ENCODE measurements at regions not wholly inside any gene's neighbourhood (a gene's known extent, or its start where the extent isn't known, plus 50 kb on each side); places are given as distances from the start of the nearest gene placed in this dataset.

DNA sequence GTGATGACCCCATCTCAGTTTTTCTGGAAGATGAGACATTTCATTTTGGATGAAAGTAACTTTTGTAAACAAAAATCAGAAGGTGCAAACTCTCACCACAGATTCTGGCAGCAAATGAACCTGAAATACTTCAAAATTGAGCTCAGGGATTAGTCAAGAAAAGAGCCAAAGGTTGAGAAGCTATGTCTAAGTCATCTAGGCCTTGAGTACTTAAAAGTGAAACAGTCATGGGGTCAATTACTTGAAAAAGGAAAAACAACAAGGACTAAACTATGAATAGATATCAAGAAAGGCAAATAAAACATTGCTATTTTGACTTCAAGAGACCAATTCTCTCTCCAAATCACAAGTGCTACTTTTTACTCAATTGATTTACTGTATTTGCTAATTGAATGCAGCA is 285.1 kb downstream of the RBM43 start:
- DNase-seq (ENCODE audit: low read depth, low spot score) = no peak
- Histone ChIP-seq H3K27me3 (ENCODE audit: control insufficient read depth, insufficient read depth, low read length) (no peaks in the 10 kb centered on the region), H3K27ac (ENCODE audit: low read length) (no peak overlapping the region), H3K4me1 (ENCODE audit: control insufficient read depth, insufficient read depth, low read length) (no peaks in the 10 kb centered on the region), H3K9me3 (ENCODE audit: control insufficient read depth, insufficient read depth, low read depth, low read length) (no peaks in the 10 kb centered on the region), H3K4me3 (ENCODE audit: low read depth in 2 of 2, low read length in 2 of 2) (no peak overlapping the region), H3K36me3 (ENCODE audit: control insufficient read depth, insufficient read depth, low read length) (no peaks in the 10 kb centered on the region)
- BruUV-seq (replicated peaks) = no TSS peak
- POLR2A ChIA-PET = no interaction called here
- TF ChIP-seq TCF7L2 (IDR thresholded peaks at IDR 0.05; ENCODE audit: low read depth, low read length) (no peak), POLR2AphosphoS5 (IDR thresholded peaks at IDR 0.05; ENCODE audit: low read depth, low read length) (no peak), SIN3A (IDR thresholded peaks at IDR 0.05; ENCODE audit: borderline replicate concordance, insufficient read depth, low read depth, low read length) (no peak)
- TF ChIP-seq, protein P1, sequence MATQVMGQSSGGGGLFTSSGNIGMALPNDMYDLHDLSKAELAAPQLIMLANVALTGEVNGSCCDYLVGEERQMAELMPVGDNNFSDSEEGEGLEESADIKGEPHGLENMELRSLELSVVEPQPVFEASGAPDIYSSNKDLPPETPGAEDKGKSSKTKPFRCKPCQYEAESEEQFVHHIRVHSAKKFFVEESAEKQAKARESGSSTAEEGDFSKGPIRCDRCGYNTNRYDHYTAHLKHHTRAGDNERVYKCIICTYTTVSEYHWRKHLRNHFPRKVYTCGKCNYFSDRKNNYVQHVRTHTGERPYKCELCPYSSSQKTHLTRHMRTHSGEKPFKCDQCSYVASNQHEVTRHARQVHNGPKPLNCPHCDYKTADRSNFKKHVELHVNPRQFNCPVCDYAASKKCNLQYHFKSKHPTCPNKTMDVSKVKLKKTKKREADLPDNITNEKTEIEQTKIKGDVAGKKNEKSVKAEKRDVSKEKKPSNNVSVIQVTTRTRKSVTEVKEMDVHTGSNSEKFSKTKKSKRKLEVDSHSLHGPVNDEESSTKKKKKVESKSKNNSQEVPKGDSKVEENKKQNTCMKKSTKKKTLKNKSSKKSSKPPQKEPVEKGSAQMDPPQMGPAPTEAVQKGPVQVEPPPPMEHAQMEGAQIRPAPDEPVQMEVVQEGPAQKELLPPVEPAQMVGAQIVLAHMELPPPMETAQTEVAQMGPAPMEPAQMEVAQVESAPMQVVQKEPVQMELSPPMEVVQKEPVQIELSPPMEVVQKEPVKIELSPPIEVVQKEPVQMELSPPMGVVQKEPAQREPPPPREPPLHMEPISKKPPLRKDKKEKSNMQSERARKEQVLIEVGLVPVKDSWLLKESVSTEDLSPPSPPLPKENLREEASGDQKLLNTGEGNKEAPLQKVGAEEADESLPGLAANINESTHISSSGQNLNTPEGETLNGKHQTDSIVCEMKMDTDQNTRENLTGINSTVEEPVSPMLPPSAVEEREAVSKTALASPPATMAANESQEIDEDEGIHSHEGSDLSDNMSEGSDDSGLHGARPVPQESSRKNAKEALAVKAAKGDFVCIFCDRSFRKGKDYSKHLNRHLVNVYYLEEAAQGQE (IDR thresholded peaks at IDR 0.05; ENCODE audit: insufficient read depth in 1 of 2, low read depth in 2 of 2, low read length in 1 of 2) = no peak
- TF ChIP-seq, protein P2, sequence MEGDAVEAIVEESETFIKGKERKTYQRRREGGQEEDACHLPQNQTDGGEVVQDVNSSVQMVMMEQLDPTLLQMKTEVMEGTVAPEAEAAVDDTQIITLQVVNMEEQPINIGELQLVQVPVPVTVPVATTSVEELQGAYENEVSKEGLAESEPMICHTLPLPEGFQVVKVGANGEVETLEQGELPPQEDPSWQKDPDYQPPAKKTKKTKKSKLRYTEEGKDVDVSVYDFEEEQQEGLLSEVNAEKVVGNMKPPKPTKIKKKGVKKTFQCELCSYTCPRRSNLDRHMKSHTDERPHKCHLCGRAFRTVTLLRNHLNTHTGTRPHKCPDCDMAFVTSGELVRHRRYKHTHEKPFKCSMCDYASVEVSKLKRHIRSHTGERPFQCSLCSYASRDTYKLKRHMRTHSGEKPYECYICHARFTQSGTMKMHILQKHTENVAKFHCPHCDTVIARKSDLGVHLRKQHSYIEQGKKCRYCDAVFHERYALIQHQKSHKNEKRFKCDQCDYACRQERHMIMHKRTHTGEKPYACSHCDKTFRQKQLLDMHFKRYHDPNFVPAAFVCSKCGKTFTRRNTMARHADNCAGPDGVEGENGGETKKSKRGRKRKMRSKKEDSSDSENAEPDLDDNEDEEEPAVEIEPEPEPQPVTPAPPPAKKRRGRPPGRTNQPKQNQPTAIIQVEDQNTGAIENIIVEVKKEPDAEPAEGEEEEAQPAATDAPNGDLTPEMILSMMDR (IDR thresholded peaks at IDR 0.05) = no peak
- no peak for ATAC-seq
- in situ Hi-C loops (cut with HindIII; ENCODE audit: low pct_unique_long_range_greater_than_20kb, low sequenced_read_pairs) (no loop called here), intact Hi-C loops (cut with micrococcal nuclease; ENCODE audit: unreplicated experiment) (no loop called here)
- CTCF ChIA-PET = no interaction called here

DNA sequence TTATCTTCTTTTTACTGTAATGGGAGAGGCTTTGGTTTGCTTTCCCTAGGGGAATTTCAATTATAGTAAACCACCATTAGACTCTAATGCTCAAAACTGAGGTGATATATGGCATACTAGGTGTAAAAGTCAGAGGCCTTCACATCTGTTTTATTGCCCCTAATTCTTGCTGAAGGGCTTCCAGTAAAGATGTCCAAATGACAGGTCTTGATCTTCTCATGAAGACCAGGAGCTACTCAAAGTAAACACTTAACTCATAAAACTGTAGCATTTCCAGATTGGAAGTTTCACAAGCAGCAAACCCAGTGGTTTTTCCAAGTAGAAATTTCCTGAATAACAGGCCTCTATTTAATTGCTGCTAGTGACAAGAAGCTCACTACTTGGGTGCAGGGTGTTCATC is 286.8 kb downstream of the RBM43 start:
- CTCF ChIA-PET = no interaction called here
- intact Hi-C loops (cut with micrococcal nuclease; ENCODE audit: unreplicated experiment) = no loop called here
- no TSS peak for BruUV-seq (replicated peaks)
- Histone ChIP-seq H3K4me3 (ENCODE audit: low read depth in 2 of 2, low read length in 2 of 2) (no peak overlapping the region), H3K36me3 (ENCODE audit: control insufficient read depth, insufficient read depth, low read length) (no peaks in the 10 kb centered on the region), H3K27ac (ENCODE audit: low read length) (no peak overlapping the region), H3K4me1 (ENCODE audit: control insufficient read depth, insufficient read depth, low read length) (no peaks in the 10 kb centered on the region), H3K9me3 (ENCODE audit: control insufficient read depth, insufficient read depth, low read depth, low read length) (no peaks in the 10 kb centered on the region), H3K27me3 (ENCODE audit: control insufficient read depth, insufficient read depth, low read length) (no peaks in the 10 kb centered on the region)
- POLR2A ChIA-PET = no interaction called here
- in situ Hi-C loops (cut with HindIII; ENCODE audit: low pct_unique_long_range_greater_than_20kb, low sequenced_read_pairs) = no loop called here
- ATAC-seq = no peak
- no peak for TF ChIP-seq SIN3A (IDR thresholded peaks at IDR 0.05; ENCODE audit: borderline replicate concordance, insufficient read depth, low read depth, low read length)
- TF ChIP-seq, protein P1 (IDR thresholded peaks at IDR 0.05; ENCODE audit: insufficient read depth in 1 of 2, low read depth in 2 of 2, low read length in 1 of 2) = no peak
- no peak for DNase-seq (ENCODE audit: low read depth, low spot score)
